MM.1S (cell line): ENCODE measurements at regions not wholly inside any gene's neighbourhood (a gene's known extent, or its start where the extent isn't known, plus 50 kb on each side); places are given as distances from the start of the nearest gene placed in this dataset.

Source experiments
- EZH2phosphoT487 ChIP-seq: fragments of 300-600 bp; sonication (generic); IDR thresholded peaks from 2 replicates; pipeline ENCODE4 v1.6.1; 2018; ENCODE audit warnings: antibody characterized with exemption, low read length
- TF ChIP-seq, protein P1 (sequence below): fragments of 300-600 bp; sonication (generic); IDR thresholded peaks from 2 replicates; pipeline ENCODE4 v1.5.1; 2016; ENCODE audit warnings: antibody characterized with exemption, low read length, mixed read lengths

GRCh38 chr7:94080551-94080950 lies 76.4 kb upstream of the BET1 start:
- TF ChIP-seq, protein P1, sequence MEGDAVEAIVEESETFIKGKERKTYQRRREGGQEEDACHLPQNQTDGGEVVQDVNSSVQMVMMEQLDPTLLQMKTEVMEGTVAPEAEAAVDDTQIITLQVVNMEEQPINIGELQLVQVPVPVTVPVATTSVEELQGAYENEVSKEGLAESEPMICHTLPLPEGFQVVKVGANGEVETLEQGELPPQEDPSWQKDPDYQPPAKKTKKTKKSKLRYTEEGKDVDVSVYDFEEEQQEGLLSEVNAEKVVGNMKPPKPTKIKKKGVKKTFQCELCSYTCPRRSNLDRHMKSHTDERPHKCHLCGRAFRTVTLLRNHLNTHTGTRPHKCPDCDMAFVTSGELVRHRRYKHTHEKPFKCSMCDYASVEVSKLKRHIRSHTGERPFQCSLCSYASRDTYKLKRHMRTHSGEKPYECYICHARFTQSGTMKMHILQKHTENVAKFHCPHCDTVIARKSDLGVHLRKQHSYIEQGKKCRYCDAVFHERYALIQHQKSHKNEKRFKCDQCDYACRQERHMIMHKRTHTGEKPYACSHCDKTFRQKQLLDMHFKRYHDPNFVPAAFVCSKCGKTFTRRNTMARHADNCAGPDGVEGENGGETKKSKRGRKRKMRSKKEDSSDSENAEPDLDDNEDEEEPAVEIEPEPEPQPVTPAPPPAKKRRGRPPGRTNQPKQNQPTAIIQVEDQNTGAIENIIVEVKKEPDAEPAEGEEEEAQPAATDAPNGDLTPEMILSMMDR, result no peak
- TF ChIP-seq EZH2phosphoT487, result no peak
